ENCODE measurements at regions not wholly inside any gene's neighbourhood (a gene's known extent, or its start where the extent isn't known, plus 50 kb on each side); places are given as distances from the start of the nearest gene placed in this dataset.

GRCh38 chr2:144261966-144262365 lies 258.0 kb downstream of the ZEB2 start:
- TF ChIP-seq POLR2A (IDR thresholded peaks at IDR 0.05; ENCODE audit: low read length) (no peak), GATA1 (IDR thresholded peaks at IDR 0.05; ENCODE audit: low read depth, low read length) (no peak)

Measured in erythroblast (primary cell).